HepG2 (cell line): ENCODE measurements at regions not wholly inside any gene's neighbourhood (a gene's known extent, or its start where the extent isn't known, plus 50 kb on each side); places are given as distances from the start of the nearest gene placed in this dataset.

Experiments used
- HDAC1 ChIP-seq: sonication (generic); formaldehyde crosslinking; IDR thresholded peaks from 2 replicates; pipeline ENCODE4 v1.5.1; 2020; ENCODE audit warnings: mild to moderate bottlenecking, missing genetic modification reagents
- TF ChIP-seq, protein P1 (sequence below): sonication (generic); formaldehyde crosslinking; IDR thresholded peaks from 2 replicates; pipeline ENCODE4 v1.5.0; 2020; ENCODE audit warnings: mild to moderate bottlenecking, missing genetic modification reagents, moderate library complexity

DNA sequence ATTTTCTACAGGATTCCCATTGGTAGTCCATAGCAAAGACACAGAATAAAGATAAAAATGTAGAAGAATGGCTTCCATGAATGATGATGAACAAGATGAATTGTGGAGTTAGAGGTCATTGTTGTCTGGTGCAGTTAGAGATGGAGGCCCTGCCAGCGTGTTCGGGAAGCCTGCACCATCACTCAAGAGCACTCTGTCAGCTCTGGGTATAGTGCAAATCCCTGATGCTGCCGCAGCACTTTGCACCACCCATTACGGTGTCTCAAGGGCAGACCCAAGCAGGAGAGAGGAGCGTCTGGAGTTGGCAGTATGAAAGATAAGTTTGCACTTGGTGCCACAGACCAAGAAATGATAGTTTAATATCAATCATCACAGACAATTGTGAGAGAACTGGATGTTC, 181.6 kb upstream of the CHST9 start:
- TF ChIP-seq HDAC1 (CRISPR knock-in tag): no peak
- TF ChIP-seq, protein P1, sequence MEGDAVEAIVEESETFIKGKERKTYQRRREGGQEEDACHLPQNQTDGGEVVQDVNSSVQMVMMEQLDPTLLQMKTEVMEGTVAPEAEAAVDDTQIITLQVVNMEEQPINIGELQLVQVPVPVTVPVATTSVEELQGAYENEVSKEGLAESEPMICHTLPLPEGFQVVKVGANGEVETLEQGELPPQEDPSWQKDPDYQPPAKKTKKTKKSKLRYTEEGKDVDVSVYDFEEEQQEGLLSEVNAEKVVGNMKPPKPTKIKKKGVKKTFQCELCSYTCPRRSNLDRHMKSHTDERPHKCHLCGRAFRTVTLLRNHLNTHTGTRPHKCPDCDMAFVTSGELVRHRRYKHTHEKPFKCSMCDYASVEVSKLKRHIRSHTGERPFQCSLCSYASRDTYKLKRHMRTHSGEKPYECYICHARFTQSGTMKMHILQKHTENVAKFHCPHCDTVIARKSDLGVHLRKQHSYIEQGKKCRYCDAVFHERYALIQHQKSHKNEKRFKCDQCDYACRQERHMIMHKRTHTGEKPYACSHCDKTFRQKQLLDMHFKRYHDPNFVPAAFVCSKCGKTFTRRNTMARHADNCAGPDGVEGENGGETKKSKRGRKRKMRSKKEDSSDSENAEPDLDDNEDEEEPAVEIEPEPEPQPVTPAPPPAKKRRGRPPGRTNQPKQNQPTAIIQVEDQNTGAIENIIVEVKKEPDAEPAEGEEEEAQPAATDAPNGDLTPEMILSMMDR (CRISPR knock-in tag): no peak
